HG02623 (cell line): ENCODE measurements at regions not wholly inside any gene's neighbourhood (a gene's known extent, or its start where the extent isn't known, plus 50 kb on each side); places are given as distances from the start of the nearest gene placed in this dataset.

Experiments
- ATAC-seq: cut with Tn5 transposase; IDR thresholded peaks from one replicate; pipeline ENCODE4 v1.9.1; 2021; ENCODE audit warnings: moderate library complexity; ENCODE audit not compliant: unreplicated experiment

DNA sequence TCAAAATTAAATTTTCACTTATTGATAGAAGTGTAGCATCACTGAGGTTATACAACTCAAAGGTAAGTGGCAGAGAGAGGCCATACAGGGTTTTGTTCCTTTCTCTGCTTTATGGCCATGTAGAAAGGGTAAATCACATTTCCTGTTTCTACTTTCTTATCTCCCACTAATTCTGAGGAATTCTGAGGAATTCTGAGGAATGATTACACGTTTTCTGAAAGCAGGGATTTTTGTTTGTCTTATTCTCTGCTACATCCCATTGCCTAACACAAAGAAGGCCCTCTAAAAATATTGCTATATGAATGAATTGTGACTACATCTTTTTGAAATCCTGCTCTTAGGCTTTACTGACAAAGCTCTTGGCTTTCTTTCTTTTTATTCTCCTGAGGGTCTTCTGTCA is 516.9 kb upstream of the ZNF608 start:
- no peak for ATAC-seq

GRCh38 chr5:125266106-125266505 is 519.7 kb upstream of the ZNF608 start:
- ATAC-seq, result no peak

DNA sequence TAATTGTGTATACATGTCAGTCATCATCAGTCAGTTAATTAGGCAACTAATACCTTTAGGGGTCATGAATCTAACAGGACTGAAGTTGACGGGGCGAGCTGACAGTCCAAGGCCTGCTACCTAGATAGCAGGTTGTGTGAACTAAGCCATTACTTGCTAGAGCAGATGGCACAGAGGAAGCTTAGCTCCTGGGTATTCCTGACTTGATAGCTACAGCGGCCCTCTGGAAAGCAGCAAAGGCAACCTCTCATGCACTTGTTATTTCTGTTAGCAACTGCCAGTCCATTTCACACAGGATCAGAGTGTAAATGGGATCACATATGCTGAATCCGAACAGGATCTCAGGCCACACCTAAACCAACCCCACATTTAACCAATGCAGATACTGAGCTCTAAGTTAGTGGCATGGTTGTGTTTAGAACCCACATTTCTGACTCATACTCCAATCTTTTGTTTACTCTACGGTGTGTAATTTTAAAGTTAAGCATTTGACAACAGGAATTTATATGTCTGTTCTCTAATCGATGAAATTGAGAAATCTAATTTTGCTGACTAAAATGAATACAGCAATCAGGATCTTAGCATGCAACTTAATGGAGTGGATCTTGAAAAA is 521.3 kb upstream of the ZNF608 start:
- no peak for ATAC-seq

GRCh38 chr5:125269926-125270325 is 523.5 kb upstream of the ZNF608 start:
- no peak for ATAC-seq

GRCh38 chr5:125272357-125272756 is 525.9 kb upstream of the ZNF608 start:
- no peak for ATAC-seq

DNA sequence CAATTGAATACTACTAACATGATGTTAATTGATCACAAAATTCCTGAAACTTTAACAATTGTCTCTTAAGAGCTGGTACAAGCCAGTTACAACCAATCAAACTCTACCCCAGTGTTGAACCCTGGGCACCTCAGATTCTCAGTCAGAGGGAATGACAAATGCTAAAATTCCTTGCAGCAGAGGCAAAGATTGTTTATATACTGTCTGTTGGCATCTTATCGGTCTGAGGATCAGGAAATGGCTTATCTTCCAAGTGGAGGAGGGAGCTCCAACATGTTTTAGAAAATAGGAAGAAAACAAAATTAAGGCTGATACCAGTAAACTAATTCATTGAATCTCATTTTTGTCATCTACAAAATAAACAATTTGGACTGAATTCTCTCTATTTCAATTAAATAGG is 527.8 kb upstream of the ZNF608 start:
- no peak for ATAC-seq

DNA sequence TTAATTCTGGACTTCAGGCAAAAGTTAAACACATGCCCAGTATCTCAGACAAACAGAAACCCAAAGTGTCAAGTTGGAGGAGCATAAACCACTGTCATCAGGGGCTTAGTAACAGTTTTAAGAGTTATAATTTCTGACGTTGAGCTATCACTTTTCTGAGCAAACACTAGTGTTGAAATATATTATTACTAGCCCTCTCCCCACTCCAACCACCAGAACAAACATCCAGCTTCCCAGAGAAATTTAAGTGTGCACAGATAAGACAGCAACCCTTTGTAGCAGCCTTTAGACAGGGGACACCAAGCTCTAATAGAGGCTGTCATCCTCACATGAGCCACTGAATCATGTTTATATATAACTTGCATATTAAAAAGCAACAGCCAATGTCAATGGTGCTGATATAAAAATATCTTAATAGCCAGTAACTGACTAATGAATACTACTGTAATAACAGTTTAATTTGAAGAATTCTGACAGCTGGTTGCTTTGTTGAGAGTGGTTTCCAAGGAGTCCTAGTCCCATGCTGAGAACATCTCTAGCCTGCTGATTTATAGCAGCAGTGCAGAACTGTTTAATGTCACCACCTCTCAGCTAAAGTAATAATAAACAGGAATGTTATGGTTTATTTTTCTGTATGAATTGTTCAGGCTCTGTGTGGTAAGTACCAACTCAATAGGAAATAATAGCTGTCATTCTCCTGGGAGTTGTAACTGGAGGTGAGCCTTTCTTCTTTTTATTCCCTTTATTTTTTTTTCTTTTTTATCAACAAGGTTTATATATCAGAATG is 528.7 kb upstream of the ZNF608 start:
- no peak for ATAC-seq

GRCh38 chr5:125275725-125276090 is 529.3 kb upstream of the ZNF608 start:
- no peak for ATAC-seq

GRCh38 chr5:125276096-125276495 is 529.7 kb upstream of the ZNF608 start:
- ATAC-seq, result no peak

GRCh38 chr5:125277494-125278154 is 531.2 kb upstream of the ZNF608 start:
- no peak for ATAC-seq

DNA sequence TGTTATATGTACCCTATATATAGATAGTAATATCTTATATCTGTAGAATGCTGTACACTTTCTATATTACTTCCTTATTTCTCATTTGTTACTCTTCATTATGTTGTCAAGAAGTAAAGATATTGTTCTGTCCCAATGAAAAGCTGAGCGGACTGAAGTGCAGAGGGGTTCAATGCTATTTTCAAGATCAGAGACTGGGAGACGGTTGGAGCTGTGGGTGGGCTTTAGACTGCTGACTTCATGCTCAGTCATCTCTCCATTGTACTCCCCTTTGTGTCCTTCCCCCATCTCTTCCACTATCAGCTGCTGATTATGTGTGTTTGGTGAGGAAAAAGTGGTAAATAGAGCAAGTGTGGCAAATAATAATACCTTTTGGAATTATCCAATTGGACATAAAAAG is 532.3 kb upstream of the ZNF608 start:
- ATAC-seq, result no peak

- ATAC-seq, result no peak
Measured at GRCh38 chr5:125281667-125282066, 535.2 kb upstream of the ZNF608 start.

DNA sequence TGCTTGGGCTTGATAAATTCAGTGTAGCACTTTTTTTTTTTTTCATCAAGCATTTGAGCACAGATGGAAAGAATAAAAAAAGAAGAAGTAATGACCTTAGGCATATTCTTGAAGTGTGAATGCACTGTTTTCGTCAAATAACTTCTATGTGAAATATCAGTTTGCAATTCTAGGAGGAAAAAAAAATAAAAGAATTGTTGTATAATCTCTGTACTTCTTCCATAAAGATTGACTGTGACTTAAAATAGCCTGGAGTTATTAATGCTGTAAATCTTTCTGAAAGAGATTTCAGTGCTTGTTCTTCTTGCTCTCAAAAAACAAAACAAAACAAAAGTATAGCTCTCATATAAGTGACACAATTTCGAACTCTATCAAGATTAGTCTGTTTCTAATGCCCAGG is 536.9 kb upstream of the ZNF608 start:
- ATAC-seq, result no peak

- no peak for ATAC-seq
Measured at GRCh38 chr5:125286271-125286670, 539.8 kb upstream of the ZNF608 start.

DNA sequence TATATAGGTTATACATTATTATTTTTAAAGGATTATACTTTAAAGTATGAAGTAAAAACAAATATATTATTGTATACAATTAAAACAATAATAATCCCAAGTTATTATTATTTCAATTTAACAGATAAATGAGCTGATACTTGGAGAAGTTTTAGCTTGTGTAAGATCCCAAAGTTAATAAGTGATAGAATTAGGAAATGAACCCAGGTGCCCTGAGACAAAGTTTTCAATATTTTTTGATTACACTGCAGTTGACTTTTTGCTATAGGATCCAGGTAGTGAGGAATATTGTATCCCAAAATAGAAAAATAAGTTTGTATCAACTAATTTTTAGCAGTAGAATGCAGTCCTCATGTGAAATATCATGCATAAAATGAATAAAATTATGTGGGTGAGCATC is 543.2 kb upstream of the ZNF608 start:
- ATAC-seq, result no peak

DNA sequence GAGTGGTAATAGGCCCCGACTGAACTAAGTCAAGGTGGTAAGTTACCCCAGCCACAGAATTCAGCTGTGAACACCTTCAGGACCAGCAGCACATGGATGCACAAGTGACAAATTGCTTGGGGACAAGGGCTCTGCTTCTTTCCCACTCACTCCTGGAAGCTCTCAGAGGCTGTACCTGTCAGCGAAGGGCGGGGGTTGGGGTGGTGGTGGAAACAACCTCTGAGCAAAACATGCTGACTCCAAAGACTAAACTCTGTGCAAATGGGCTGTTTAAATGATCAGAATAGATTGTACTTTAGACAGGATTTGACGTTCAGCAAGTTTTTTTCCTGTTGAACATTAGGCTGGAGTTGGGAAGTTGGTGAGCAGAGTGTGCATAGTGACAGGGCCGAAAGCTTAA is 544.5 kb upstream of the ZNF608 start:
- no peak for ATAC-seq

DNA sequence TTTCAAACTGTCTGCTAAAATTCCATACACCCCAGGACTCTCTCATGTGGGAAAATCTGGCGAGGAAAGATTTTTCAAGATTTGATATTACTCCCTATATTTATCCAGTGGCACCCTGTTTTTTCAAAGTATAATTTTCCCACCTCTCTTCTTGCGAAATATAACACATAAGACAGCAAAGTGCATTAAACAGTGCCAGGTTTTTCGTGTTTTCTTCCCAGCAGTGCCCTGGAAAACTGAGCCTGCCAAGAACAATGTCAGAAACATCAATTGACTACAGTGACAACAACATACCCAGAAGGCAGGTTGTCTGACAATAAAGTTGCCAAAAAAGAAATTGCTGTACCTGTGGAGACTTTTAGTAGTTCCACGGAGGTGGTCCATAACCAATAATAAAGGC is 545.0 kb upstream of the ZNF608 start:
- no peak for ATAC-seq

GRCh38 chr5:125293223-125293622 is 546.8 kb upstream of the ZNF608 start:
- ATAC-seq, result no peak

DNA sequence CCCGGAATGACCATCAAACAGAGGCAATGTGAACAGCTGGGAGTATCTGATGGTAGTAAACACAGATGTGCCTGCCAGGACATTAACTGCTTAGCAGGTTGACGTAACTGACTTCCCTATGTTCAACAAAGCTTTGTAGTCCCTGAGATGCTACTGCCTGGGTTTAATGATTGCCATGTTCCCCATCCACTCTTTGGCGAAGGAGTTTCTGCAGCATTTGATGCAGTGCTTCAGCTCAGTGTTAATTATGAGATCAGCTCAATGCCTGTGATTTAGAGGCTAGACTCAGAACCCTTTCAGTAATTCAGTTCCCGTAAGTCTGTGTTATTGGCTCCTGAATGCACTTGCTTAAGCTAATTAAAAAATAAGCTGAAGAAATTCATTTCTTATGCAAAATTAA is 547.3 kb upstream of the ZNF608 start:
- ATAC-seq, result no peak

- no peak for ATAC-seq
Measured at GRCh38 chr5:125294844-125295243, 548.4 kb upstream of the ZNF608 start.

DNA sequence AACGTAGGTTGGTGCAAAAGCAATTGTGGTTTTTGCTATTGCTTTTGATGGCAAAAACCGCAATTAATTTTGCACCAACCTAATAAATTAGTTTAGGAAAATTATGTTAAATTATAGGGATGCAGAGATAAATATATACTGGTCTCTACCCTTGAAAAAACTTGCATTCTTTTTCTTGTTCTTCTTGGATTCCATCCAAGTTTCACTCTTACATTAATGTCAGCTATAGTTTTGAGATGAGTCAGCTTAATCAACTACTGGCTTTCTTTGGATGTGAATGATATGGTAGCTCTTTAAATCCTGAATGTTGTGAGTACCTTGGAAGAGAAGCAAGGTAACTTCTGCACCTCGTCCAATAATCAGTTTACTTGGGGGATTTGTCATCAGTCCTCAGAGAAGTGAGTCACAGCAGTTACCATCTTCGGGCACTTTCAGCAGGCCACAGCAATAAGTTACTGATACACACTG is 549.0 kb upstream of the ZNF608 start:
- ATAC-seq, result no peak

DNA sequence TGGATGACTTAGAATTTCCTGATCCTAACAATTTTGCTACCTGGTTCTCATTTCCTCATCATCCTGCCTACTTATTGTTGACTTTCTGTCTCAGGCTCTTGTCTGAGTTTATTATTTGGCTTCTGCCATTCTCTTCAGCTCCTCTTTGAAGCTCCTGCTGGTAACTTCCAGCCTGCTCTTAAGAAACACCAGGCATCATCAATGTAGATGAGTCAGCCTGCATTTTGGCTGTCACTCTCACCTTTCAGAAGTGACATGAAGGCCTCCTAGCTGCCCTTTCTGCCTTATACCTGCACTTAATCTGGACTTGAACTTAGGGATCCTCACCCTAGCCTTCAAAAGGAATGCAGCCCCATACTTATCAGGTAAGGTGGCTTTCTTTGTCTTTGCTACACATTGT is 551.8 kb upstream of the ZNF608 start:
- no peak for ATAC-seq
